Upper lobe of left lung (tissue), 4 donors: ENCODE measurements at regions not wholly inside any gene's neighbourhood (a gene's known extent, or its start where the extent isn't known, plus 50 kb on each side); places are given as distances from the start of the nearest gene placed in this dataset.

ENCODE experiments used
- CTCF ChIP-seq, 6 experiments: fragments of 450-650 bp in 4 of 6; fragments of 200-600 bp in 2 of 6; sonication (generic) in 2 of 6; IDR thresholded peaks; one replicate each; pipeline ENCODE4 v1.5.1; 2016 to 2019; ENCODE audit warnings: antibody characterized with exemption in 6 of 6
- POLR2A ChIP-seq, 4 donors: fragments of 450-650 bp; IDR thresholded peaks; one replicate each; pipeline ENCODE4 v1.5.1; 2016 to 2017; ENCODE audit warnings: antibody characterized with exemption in 4 of 4, mild to moderate bottlenecking in 2 of 4

- TF ChIP-seq CTCF (IDR thresholded peaks at IDR 0.05) (no peak), POLR2A (IDR thresholded peaks at IDR 0.05) (no peak)
Observed at GRCh38 chr6:22697306-22697705, 127.9 kb downstream of the HDGFL1 start.
